Right lobe of liver (tissue), 4 donors: ENCODE measurements at regions not wholly inside any gene's neighbourhood (a gene's known extent, or its start where the extent isn't known, plus 50 kb on each side); places are given as distances from the start of the nearest gene placed in this dataset.

Experiments used
- CTCF ChIP-seq, 4 donors: fragments of 200-600 bp in 3 of 4; fragments of 450-650 bp in 1 of 4; IDR thresholded peaks; one replicate each; pipeline versions ENCODE4 v1.5.1 to v1.8.0; 2016 to 2022; ENCODE audit warnings: antibody characterized with exemption in 4 of 4, mild to moderate bottlenecking in 2 of 4
- POLR2A ChIP-seq: fragments of 450-650 bp; IDR thresholded peaks from one replicate; pipeline ENCODE4 v1.6.1; 2017; ENCODE audit warnings: antibody characterized with exemption, mild to moderate bottlenecking
- donor health status: DM: no; HTN: no; CAD: no.
- donor health status: DM: no; HTN: no; CAD: no.
- donor health status: DM: no; HTN: yes; CAD: no.

- TF ChIP-seq POLR2A (no peak), CTCF (IDR thresholded peaks at IDR 0.05) (no peak)
Measured at GRCh38 chr12:79997096-79997791, 62.3 kb upstream of the PPP1R12A start.
